GM10248 (cell line): ENCODE measurements at regions not wholly inside any gene's neighbourhood (a gene's known extent, or its start where the extent isn't known, plus 50 kb on each side); places are given as distances from the start of the nearest gene placed in this dataset.

Experiments
- CTCF ChIA-PET: fragments of 300-600 bp; sonication (Branson Sonifier 250); formaldehyde crosslinking; extraction: SDS; loops from one replicate; lab custom pipeline; 2021; ENCODE audit warnings: antibody characterized with exemption; lab: Yijun Ruan, JAX
- POLR2A ChIA-PET: fragments of 350-650 bp; sonication (Branson Sonifier 250); formaldehyde crosslinking; extraction: SDS; loops from one replicate; lab custom pipeline; 2020; ENCODE audit warnings: antibody characterized with exemption; lab: Yijun Ruan, JAX
- DNase-seq: peaks from one replicate; pipeline ENCODE4 v3.0.0; 2012; ENCODE audit errors: extremely low spot score
- TF ChIP-seq, protein P1 (sequence below): IDR thresholded peaks from 2 replicates; pipeline ENCODE4 v1.5.1; 2012; ENCODE audit warnings: mild to moderate bottlenecking, low read depth; ENCODE audit errors: extremely low read depth, missing control alignments, control extremely low read depth

DNA sequence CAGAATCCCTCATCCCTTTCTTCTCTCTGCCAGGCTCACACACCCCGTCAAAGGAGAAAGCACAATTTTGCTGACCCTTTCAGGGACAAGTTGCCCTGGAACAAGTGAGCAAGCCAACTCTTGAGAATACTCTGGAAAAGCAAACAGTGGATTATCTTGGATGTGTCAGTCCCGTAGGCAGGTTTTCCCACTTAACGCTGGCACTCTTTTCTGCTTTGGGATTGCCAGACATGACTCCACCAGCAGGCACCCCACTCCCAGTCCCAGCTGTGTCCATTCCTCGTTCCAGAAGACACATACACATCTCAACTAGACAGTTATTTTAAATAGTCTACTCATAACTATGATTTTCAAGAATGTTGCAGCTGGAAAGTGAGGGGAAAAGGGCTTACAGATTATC lies 145.5 kb upstream of the CDKN3 start:
- no peak for DNase-seq
- CTCF ChIA-PET = no interaction called here
- POLR2A ChIA-PET = no interaction called here
- TF ChIP-seq, protein P1, sequence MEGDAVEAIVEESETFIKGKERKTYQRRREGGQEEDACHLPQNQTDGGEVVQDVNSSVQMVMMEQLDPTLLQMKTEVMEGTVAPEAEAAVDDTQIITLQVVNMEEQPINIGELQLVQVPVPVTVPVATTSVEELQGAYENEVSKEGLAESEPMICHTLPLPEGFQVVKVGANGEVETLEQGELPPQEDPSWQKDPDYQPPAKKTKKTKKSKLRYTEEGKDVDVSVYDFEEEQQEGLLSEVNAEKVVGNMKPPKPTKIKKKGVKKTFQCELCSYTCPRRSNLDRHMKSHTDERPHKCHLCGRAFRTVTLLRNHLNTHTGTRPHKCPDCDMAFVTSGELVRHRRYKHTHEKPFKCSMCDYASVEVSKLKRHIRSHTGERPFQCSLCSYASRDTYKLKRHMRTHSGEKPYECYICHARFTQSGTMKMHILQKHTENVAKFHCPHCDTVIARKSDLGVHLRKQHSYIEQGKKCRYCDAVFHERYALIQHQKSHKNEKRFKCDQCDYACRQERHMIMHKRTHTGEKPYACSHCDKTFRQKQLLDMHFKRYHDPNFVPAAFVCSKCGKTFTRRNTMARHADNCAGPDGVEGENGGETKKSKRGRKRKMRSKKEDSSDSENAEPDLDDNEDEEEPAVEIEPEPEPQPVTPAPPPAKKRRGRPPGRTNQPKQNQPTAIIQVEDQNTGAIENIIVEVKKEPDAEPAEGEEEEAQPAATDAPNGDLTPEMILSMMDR = no peak

DNA sequence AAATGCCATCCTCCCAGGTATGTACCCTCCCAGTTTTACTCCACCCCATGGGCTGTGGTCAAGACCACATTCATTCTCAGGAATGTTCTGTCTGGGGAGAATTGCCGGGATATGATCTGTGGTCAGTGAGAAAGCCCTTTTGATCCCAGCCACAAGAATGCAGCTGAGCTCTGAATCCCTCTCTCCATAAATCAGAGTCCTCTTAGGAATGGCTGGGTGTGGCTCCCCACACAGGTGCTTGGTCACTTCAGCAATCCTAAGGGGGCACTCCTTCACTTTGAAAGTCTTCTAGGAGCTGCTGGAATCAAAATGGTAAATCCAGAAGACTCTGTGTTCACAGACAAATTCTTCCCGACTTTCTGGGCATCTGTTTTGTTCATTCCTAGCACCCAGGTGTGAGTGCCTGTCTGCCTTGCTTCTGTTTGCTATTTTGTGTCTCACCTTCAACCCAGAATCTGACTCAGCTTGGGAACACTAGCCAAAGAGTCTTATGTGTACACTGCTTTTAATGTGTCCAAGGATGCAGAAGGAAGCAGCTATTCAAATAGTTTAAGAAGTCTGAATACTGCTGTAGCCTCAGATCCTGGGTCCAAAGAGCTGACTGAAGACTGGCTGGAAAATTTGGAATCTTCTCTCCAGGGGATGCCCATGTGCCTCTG lies 144.6 kb upstream of the CDKN3 start:
- TF ChIP-seq, protein P1 = no peak
- ChIA-PET POLR2A (no interaction called here), CTCF (no interaction called here)
- no peak for DNase-seq

DNA sequence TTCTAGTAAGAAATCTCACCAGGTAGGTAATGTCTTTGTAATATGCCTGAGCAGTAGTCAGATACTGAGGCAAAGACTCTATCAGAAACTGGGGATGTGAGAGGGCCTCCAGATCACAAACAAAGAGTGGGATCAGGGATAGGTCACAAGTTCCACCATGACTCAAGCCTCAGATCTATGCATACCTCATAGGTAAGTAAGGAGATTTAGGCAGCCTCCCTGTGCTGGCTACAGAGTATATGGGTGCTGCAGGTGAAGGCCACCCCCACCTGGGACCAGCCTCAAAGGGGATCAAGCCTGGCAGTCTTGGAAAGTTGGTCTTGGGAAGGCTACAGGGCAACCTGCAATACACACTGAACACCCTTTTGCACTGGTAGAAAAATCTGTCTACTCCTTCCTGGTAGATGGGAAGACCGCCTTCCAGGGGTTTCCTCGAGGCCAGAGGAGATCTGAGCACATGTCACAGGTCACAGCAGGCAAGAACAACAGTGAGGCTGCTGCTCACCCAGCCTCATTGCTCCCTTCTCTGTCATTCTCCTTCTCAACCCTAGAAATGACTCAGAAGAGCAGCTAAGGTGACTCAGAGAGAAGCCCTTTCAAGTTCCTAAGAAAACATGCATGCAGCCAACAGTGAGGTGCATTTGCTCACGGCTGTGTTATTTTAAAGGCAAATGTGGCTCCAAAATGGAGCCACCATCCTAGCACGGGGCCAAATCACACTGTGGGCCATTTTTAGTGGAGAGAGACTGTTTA lies 143.4 kb upstream of the CDKN3 start:
- CTCF ChIA-PET = no interaction called here
- DNase-seq = peak; percentile 17
- TF ChIP-seq, protein P1 = no peak
- POLR2A ChIA-PET = no interaction called here

DNA sequence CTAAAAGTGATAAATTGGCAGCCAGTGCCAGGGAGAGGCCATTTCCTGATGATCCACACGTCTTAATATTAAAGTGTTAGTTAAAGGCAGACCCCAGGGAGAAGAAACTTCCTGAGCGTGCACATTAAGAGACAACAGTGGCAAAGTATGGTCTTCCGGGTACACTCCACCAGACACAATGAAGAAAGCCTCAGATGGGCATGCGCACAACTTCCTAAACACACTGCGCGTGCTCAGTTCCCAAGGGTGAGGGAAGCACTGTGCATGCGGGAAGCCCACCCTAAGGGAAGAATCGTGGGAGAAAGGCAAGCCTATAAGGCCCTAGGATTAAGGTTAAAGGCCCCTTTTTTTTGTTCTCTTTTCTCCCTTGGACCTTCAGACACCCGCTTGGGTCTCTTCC lies 140.7 kb upstream of the CDKN3 start:
- ChIA-PET CTCF (interaction anchor here (2.7 kb wide), 1 partner anchor 11 kb away, joined by 6 read pairs; no protein-coding TSS in a partner anchor), POLR2A (no interaction called here)
- TF ChIP-seq, protein P1 = no peak
- no peak for DNase-seq

DNA sequence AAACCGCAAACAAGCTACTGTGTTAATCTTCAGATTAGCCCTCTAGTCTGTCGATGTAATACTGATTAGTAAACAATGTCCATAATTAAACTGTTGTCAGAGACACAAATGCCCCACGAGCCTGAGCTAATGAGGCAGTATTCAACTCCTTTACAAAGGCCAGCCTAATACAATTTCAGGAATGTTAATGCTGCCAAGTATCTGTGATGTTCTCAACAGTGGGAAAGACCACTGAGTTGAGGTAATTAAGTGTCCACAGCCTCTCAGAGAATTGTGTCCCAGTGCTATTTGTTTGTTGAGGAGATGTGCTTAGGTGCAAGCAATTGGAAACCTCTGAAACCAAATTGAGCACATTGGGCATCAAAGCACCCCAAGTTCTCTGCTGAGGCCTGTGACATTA lies 139.4 kb upstream of the CDKN3 start:
- ChIA-PET CTCF (interaction anchor here (2.7 kb wide), 1 partner anchor 13 kb away, joined by 6 read pairs; no protein-coding TSS in a partner anchor), POLR2A (no interaction called here)
- TF ChIP-seq, protein P1 = no peak
- DNase-seq = no peak

DNA sequence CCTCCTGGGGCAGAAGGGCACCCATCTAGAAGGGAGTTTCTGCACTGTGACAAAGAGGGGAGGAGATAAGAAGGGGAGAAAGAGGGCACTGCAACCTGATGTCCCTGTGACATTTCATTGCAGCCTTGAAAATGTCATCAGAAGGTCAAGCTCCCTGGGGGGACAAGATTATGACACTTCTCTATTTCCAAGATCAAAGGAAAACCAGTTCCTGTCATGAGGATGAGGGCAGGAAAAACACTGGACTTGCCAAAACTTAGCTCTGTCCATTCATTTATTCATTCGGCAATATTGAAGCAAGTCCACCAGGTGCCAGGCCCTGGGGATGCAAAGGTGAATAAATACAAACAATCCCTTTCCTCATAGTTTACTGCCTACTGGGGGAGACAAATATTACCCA lies 138.4 kb upstream of the CDKN3 start:
- no peak for DNase-seq
- ChIA-PET POLR2A (no interaction called here), CTCF (interaction anchor here (0.9 kb wide), 1 partner anchor 71 kb away, joined by 3 read pairs; no protein-coding TSS in a partner anchor)
- TF ChIP-seq, protein P1 = no peak
